Right ventricle myocardium superior (tissue), 1 donor: ENCODE measurements at regions not wholly inside any gene's neighbourhood (a gene's known extent, or its start where the extent isn't known, plus 50 kb on each side); places are given as distances from the start of the nearest gene placed in this dataset.
"Not testable (repeated sequence)": the region's sequence is repeated elsewhere in the genome, so short reads cannot be mapped to it uniquely, and the experiment has no call there.

Experiments
- ATAC-seq: fragments of 200-7000 bp; cut with Tn5 transposase; one replicate; pipeline ENCODE4 v1.9.1; 2020; ENCODE audit warnings: mild to moderate bottlenecking; ENCODE audit not compliant: poor library complexity
- DNase-seq: peaks from one replicate; pipeline ENCODE4 v3.0.0-alpha.2; 2020
- intact Hi-C: fragments of 100-400 bp; cut with DNase I; formaldehyde crosslinking; loops from one replicate; pipeline ENCODE4 v1.11.2; 2022
- donor health status: DM: no; HTN: yes; CAD: no; lungs with severe emphysema.

DNA sequence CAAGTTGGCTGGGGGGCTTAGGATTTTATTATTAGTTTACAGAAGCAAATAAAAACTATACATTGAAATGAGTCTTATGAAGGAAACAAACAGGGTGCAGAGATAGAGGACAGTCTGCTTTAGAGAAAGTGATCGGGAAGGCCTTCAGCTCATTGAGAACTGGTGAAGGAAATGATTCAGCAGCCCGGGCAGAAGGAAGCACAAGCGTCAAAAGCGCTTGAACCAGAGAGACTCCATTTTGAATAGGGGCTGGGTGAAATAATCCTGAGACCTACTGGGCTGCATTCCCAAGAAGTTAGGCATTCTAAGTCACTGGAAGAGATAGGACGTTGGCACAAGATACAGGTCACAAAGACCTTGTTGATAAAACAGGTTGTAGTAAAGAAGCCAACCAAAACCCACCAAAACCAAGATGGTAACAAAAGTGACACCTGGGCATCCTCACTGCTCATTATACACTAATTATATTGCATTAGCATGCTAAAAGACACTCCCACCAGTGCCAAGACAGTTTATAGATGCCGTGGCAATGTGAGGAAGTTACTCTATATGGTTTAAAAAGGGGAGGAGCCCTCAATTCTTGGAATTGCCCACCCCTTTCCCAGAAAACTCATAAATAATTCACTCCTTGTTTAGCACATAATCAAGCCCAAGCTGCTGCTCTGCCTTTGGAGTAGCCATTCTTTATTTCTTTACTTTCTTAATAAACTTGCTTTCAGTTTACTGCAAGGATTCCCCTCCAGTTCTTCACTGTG, 83.1 kb upstream of the MPP7 start:
- ATAC-seq (no peak), DNase-seq (no peak)
- intact Hi-C loops = no loop called here

DNA sequence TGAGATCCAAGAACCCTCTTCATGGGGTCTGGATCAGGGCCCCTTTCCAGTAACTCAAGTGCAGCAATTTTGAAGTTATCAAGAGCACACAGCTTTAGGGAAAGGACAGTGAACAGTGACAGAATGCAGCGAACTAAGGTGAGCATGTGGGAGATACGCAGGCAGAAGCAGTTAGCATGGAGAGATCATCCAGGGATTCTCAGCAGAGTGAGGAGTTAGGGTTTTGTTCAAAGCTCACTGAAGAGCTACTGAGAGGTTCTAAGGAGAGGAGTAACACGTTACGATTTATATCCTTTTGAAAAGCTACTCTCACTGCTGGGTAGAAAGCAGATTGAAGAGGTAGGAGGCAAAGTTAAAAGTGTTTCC, 83.6 kb upstream of the MPP7 start:
- no peak for DNase-seq
- intact Hi-C loops = no loop called here
- no peak for ATAC-seq

DNA sequence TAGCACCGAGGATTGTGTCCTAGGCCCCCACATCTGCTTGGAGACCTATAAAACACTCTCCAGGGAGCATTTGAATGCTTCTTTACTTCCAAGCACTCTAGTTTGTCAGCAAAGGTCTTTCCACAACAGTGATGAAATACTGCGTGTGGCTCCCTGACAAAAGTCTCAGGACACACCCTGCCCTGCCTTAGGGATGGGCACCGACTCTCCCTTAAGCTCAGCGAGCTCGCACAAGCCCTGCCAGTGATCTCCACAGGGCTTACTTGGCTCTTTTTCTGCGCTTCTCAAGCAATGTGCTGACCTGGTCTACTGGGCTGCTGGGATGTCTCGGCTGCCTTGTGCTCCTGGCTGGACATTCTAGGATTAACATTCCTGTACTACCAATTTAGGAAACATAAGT, 84.3 kb upstream of the MPP7 start:
- DNase-seq (no peak), ATAC-seq (no peak)
- intact Hi-C loops = no loop called here

DNA sequence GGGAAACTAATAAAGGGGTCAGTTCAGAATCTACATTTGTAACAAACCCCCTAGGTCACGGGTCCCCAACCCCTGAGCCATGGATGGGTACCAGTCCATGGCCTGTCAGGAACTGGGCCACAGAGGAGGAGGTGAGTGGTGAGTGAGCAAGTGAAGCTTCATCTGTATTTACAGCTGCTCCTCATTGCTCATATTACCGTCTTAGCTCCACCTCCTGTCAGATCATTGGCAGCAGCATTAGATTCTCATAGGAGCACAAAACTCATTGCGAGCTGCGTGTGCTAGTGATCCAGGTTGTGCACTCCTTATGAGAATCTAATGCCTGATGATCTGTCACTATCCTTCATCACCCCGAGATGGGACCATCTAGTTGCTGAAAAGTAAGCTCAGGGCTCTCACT, 88.4 kb upstream of the MPP7 start:
- no peak for ATAC-seq
- intact Hi-C loops = no loop called here
- no peak for DNase-seq

DNA sequence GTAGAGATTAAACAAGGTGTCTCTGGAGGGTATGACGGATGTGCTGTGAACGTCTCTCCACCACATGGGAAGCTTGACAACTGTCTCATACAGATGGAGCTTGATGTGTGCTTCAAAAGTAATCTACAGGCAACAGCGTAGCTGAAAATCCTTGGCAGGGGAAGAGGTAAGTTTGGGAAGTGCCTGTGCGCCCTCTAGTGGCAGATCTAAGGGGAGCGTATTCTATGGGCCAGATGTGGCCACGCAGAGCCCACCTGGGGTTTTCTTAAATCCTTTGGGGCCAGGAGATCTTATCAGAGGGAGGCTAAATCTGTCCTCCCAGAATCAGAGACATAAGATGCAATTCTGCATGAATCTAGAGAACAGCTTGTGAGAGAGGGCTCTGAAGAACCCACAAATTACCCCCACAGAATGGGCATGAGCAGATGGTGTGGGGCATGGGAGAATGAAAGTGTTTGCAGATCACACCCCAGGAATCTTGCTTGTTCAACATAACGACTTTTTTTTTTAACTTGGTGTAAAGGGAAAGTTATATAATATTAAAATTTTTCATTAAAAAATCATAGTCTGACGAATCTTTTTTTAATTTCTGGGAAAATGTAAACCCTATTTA, 91.2 kb upstream of the MPP7 start:
- intact Hi-C loops = no loop called here

DNA sequence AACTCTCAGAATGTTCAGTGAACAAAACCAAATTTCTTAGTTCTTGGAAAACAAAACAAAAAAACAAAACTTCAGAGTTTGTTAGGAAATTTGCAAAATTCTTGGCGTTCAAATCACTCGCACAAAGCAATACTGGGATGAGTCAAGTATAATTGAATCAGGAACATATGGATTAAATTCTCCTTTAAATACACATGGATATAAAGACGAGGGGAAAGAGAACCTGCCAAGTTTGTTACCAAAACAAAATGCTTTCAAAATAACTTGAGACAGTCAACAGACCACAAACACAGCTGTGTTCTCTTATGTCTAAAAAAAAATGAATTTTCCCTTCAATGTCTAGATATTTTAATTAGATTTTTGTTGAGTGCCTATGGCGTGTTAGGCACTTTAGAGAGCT, 93.5 kb upstream of the MPP7 start:
- ATAC-seq (no peak), DNase-seq (no peak)
- intact Hi-C loops = no loop called here

More for the DNA sequence above, 91.2 kb upstream of the MPP7 start:
- peak; percentile 58 for DNase-seq
- ATAC-seq = peak; percentile 96

DNA sequence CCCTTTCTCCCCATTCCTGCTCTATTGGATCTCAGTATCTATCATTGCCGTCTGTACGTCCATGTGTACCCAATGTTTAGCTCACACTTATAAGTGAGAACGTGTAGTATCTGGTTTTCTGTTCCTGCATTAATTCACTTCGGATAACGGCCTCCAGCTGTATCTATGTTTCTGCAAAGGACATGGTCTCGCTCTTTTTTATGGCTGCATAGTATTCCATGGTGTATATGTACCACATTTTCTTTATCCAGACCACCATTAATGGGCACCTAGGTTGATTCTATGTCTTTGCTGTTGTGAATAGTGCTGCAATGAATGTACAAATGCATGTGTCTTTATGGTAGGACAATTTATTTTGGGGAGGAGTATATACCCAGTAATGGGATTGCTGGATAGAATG, 94.4 kb upstream of the MPP7 start:
- no peak for ATAC-seq
- intact Hi-C loops = no loop called here
- no peak for DNase-seq

DNA sequence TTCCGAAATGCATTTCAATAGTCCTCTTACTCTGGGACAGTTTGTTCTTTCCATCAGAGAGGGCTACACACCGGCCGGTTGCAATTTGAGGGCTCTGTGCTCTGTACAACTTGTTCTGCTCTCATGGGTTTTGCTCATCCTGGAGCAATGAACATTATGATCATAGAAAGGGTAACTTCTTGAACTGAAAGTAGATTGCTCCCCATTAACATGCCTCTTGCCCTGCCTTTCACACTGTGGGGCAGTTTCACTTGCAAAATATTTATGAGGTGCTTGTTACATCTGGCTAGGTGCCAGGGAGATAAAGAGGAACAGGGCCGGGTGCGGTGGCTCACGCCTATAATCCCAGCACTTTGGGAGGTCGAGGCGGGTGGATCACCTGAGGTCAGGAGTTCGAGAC, 97.3 kb upstream of the MPP7 start:
- ATAC-seq (peak; percentile 41), DNase-seq (no peak)
- intact Hi-C loops = no loop called here

DNA sequence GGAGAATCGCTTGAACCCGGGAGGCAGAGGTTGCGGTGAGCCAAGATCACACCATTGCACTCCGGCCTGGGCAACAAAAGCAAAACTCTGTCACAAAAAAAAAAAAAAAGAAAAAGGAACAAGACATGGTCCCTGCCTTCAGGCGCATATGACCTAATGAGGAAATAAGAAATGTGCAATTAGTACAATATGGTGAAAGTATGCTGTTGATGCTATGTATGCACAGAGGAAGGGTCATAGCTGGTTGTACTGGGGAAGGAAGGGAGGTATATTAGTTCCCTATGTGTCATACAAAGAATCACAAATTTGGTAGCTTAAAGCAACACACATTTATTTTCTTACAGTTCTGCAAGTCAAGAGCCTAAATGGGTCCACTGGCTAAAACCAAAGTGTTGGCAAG, 97.8 kb upstream of the MPP7 start:
- intact Hi-C loops = no loop called here
- ATAC-seq (peak; percentile 39), DNase-seq (no peak)

DNA sequence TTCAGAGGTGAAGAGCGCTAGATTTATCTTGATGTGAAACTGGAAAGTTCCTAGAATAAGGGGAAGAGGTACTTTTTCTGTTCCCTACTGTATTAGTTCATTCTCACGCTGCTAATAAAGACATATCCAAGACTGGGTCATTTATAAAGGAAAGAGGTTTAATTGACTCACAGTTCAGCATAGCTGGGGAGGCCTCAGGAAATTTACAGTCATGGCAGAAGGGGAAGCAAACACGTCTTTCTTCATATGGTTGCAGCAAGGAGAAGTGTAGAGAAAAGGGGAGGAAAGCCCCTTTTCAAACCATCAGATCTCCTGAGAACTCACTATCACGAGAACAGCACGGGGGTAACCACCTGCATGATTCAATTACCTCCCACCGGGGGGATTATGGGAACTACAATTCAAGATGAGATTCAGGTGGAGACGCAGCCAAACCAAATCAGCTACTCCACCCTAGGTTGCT, 99.8 kb upstream of the MPP7 start:
- intact Hi-C loops, ATAC-seq, DNase-seq: not testable (repeated sequence)

DNA sequence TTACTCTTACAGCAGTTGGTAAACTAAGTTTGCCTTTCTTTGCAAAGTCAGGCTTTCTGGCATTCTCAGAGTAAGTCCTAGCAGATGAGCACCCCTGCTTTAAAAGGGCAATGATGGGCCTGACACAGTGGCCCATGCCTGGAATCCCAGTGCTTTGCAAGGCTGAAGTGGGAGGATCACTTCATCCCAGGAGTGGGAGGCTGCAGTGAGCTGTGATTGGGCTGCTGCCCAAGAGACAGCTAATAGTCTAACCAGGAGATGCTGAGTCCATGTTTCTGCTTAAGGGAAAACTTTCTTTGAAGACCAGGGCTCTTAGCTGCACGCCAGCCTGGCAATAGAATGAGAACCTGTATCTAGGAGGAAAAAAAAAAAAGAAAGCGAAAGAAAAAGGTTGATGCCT, 100.2 kb upstream of the MPP7 start:
- intact Hi-C loops = no loop called here
- DNase-seq (no peak), ATAC-seq (no peak)

DNA sequence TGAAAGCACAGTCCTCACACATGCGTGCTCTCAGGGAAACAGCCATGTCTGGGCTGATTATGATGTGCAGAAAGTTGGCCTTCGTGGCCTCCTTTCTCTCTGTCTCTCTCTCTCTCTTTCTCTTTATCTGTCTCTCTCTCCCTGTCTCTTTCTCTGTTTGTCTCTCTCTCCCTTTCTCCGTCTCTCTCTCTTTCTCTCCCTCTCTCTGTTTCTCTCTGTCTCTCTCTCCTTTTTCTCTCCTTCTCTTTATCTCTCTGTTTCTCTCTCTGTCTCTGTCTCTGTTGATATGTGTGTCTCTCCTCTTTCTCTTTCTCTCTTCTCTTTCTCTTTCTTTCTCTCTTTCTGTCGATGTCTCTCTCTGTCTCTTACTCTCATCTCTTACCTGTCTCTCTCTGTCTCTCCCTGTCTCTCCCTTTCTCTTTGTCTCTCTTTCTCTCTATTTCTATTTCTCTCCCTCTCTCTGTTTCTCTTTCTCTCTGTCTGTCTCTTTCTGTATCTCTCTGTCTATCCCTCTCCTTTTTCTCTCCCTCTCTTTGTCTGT, 105.4 kb upstream of the MPP7 start:
- no peak for ATAC-seq
- intact Hi-C loops = no loop called here
- no peak for DNase-seq

DNA sequence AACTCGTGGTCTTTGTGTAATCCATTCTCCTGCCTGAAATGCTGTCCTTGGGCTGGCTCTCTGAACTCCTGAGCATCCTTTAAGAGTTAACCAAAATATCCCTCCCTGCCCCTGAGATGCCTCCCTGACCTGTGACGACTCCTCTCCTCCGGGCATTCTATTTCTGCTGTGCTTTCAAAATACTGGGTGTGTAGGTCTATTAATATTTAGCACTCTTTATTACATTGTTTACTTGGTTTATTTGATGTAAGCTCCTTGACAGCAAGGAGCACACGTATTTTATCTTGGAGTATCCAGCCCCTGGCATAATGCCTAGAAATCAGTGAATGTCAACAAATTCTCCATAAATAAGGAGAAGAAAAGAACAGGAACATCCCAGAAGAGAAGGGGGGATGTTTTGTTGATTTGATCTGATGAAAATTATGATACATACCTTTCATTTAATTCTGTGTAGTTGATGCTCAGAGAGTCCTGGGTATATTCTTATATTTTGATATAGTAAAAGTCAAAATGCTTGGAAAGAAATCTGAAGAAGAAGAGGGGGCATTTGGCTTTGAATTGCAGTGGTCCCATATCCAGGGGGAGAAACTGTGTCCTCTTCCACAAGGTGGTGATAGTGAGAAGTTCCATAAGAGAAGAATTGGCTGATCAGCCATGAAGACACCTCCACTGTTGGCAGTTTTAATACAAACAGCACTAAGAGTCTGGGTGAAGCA, 107.7 kb upstream of the MPP7 start:
- ATAC-seq (no peak), DNase-seq (no peak)
- intact Hi-C loops = no loop called here

DNA sequence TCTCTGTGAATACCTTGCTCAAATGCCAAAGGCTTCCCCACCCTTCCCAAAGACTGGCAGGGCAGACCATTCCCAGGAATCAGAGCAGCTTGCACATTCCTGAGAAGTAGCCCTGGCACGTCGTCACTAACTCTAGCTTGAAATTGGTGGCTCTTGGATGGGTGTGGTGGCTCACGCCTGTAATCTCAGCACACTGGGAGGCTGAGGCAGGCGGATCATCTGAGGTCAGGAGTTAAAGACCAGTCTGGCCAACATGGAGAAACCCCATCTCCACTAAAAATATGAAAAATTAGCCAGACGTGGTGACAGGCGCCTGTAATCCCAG, 108.2 kb upstream of the MPP7 start:
- intact Hi-C loops = no loop called here
- no peak for DNase-seq
- ATAC-seq = no peak

DNA sequence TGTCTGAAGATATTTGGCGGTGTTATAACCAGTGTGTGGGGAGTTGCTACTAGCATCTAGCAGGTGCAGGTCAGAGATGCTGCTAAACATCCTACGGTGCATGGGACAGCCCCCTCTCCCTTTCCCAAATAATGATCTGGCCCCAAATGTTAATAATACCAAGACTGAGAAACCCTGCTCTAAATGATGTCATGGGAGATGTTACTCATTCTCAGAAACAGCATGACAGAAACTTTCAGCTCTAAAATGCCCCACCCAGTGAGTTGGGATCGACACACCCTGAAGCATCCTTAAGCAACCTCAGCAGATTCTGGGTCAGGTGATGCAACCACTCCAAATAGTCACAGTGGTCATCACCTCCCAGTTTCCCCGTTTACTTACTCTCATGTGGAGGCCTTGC, 108.8 kb upstream of the MPP7 start:
- DNase-seq (no peak), ATAC-seq (no peak)
- intact Hi-C loops = no loop called here

DNA sequence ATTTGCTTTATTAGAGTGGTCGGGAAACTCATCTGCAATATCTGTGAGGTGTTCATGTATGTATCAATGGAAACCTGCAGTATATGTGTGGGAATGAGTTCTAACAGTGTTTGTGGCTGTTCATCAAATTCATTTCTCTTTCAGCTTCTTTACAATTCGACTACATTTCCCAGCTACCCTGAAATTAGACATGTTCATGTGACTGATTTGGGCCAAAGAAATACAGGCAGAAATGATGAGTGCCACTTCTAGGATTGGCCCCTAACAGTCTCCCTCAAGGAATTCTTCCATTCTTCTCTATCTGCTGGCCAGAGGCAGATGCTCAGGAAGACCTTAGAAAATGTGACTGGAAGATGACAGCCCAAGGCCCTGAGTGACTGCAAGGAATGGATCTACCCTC, 114.8 kb upstream of the WAC start:
- ATAC-seq (no peak), DNase-seq (no peak)
- intact Hi-C loops = no loop called here

DNA sequence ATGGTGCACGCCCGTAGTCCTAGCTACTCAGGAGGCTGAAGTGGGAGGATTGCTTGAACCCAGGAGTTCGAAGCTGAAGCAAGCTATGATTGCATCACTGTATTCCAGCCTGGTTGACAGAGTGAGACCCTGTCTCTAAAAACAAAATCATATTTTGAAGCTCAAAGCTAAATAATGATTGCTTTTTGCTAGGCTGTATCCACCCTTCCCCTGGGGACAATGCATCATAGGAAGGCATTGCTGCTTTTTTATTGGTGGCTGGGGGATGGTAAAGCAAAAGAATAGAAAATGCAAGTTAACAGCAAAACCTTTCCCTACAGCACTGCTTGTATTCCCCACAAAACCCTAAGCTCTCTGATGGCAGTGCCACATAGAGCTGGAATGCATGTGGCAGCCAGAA, 107.5 kb upstream of the WAC start:
- intact Hi-C loops = no loop called here
- ATAC-seq (no peak), DNase-seq (no peak)

DNA sequence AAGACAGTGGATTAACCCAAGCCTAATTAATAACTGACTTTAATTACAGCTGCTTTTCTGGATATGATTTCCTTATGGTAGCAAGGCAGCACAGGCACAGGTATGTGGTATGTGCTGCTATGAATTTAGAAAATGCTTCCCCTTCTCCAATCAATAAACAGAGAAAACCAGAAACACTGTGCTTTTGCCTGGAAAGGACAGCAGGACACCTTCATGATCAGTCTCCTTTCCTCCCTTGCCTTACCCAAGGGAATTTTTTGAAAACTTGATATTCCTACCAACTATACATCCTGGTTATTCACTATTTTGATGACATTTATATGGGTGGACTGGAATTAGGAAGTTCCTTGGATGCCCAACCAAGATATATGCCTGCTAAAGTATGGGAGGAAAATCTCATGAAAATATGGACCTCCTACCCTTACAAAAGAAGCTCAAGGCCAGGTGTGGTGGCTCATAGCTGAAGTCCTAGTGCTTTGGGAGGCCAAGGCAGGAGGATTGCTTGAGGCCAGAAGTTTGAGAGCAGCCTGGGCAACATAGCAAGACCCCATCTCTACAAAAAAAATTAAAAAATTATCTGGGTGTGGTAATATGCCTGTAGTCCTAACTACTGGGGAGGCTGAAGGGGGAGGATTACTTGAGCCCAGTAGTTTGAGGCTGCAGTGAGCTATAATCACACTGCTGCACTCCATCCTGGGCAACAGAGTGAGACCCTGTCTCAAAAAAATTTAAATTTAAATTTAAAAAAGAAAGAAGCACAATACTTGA, 106.3 kb upstream of the WAC start:
- DNase-seq (no peak), ATAC-seq (no peak)
- intact Hi-C loops = no loop called here

DNA sequence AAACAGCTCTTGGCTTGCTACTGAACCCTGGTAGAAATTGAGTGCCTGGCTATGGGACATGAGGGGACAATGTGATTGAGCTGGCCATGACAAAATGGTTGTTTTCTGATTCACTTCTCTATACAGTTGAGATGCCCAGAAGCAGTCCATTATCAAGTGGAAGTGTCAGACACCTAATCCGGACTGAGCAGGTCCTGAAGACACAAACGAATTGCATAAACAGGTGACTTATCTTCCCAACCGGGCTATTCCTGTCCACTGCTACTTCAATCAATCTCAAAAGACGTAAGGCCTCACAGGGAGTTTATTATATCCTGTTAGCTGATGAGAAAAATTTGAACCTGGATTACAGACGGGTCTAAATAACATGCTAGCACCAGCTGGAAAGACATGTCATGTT, 105.5 kb upstream of the WAC start:
- ATAC-seq = no peak
- intact Hi-C loops = no loop called here

More for the DNA sequence above, 105.5 kb upstream of the WAC start:
- no peak for DNase-seq
